HEK293T (cell line): ENCODE measurements at regions not wholly inside any gene's neighbourhood (a gene's known extent, or its start where the extent isn't known, plus 50 kb on each side); places are given as distances from the start of the nearest gene placed in this dataset.

ENCODE experiments used
- ARNT ChIP-seq: fragments of 450-650 bp; IDR thresholded peaks from 2 replicates; pipeline ENCODE4 v1.6.1; 2017; ENCODE audit warnings: mild to moderate bottlenecking
- BHLHE40 ChIP-seq: fragments of 450-650 bp; IDR thresholded peaks from 2 replicates; pipeline ENCODE4 v1.6.1; 2016; ENCODE audit warnings: mild to moderate bottlenecking, moderate library complexity, borderline replicate concordance
- CTBP1 ChIP-seq: fragments of 450-650 bp; IDR thresholded peaks from 2 replicates; pipeline ENCODE4 v1.6.1; 2016; ENCODE audit warnings: borderline replicate concordance
- ELF4 ChIP-seq: fragments of 450-650 bp; IDR thresholded peaks from 2 replicates; pipeline ENCODE4 v1.6.1; 2017; ENCODE audit warnings: antibody characterized with exemption
- FOXA1 ChIP-seq: fragments of 450-650 bp; IDR thresholded peaks from 2 replicates; pipeline ENCODE4 v1.6.1; 2016; ENCODE audit warnings: mild to moderate bottlenecking
- FOXK2 ChIP-seq: fragments of 450-650 bp; IDR thresholded peaks from 2 replicates; pipeline ENCODE4 v1.6.1; 2016; ENCODE audit warnings: mild to moderate bottlenecking
- FOXM1 ChIP-seq: fragments of 450-650 bp; IDR thresholded peaks from 2 replicates; pipeline ENCODE4 v1.6.1; 2017; ENCODE audit warnings: mild to moderate bottlenecking, borderline replicate concordance
- HDGF ChIP-seq: fragments of 450-650 bp; IDR thresholded peaks from 2 replicates; pipeline ENCODE4 v1.6.1; 2017; ENCODE audit warnings: antibody characterized with exemption, borderline replicate concordance
- L3MBTL2 ChIP-seq: fragments of 450-650 bp; conservative IDR thresholded peaks from 2 replicates; pipeline ENCODE4 v1.6.1; 2016; ENCODE audit warnings: mild to moderate bottlenecking
- NFRKB ChIP-seq: fragments of 450-650 bp; IDR thresholded peaks from 2 replicates; pipeline ENCODE4 v1.6.1; 2016; ENCODE audit warnings: mild to moderate bottlenecking, moderate library complexity
- PKNOX1 ChIP-seq: fragments of 450-650 bp; IDR thresholded peaks from 2 replicates; pipeline ENCODE4 v1.6.1; 2016
- SP1 ChIP-seq: fragments of 450-650 bp; IDR thresholded peaks from 2 replicates; pipeline ENCODE4 v1.6.1; 2017
- SUZ12 ChIP-seq: fragments of 450-650 bp; IDR thresholded peaks from 2 replicates; pipeline ENCODE4 v1.6.1; 2016; ENCODE audit warnings: mild to moderate bottlenecking
- TARDBP ChIP-seq: fragments of 450-650 bp; IDR thresholded peaks from 2 replicates; pipeline ENCODE4 v1.6.1; 2016

- TF ChIP-seq HDGF (no peak), FOXM1 (no peak), PKNOX1 (no peak), FOXK2 (no peak), BHLHE40 (no peak), SUZ12 (no peak), L3MBTL2 (no peak), CTBP1 (no peak), NFRKB (no peak), ELF4 (no peak), FOXA1 (no peak), TARDBP (no peak), SP1 (no peak), ARNT (no peak)
These were observed 676.3 kb upstream of the ARGLU1 start for GRCh38 chr13:107244241-107244640.
